ENCODE measurements at regions not wholly inside any gene's neighbourhood (a gene's known extent, or its start where the extent isn't known, plus 50 kb on each side); places are given as distances from the start of the nearest gene placed in this dataset.
"Not testable (repeated sequence)": the region's sequence is repeated elsewhere in the genome, so short reads cannot be mapped to it uniquely, and the experiment has no call there.

DNA sequence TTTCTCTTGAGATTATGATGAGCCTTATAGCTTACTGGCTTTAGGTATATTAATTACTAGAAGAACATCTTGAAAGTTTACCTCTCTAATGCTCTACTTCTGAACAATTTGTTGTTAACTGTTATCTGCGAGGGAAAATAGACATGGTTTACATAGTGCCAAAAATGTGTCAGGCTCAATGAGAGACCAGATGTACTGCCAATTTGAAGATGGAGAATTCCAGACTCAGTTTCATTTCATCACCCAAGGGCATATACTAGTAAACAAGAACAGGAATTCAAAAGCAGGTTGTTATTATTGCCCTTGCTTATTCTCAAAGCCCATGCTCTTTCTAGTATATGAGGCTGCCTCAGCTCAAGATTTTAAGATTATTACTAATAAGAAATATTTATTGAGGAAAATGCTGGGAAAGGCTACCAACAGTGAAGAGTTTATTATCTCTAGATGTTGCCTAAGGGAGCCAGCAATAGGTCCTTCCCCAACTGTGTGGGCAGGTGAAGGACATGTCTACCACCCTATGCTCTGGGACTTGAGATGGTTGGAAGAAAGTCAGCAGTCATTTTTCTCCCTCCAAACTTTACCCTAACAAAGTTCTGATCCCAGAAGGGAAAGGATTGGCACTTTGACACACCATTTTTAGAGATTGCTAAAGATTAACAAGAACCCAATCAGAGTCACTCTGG, 792.7 kb downstream of the METTL4 start:
- no peaks in the 10 kb centered on the region for H3K27me3 ChIP-seq (ENCODE audit: control insufficient read depth, insufficient read depth, low read length)
- DNase-seq: no peak
- H3K4me3 ChIP-seq (ENCODE audit: insufficient read depth, low read depth, low read length): no peak overlapping the region
- H3K36me3 ChIP-seq (replicated peaks; ENCODE audit: control insufficient read depth, insufficient read depth, low read length): no peaks in the 10 kb centered on the region

DNA sequence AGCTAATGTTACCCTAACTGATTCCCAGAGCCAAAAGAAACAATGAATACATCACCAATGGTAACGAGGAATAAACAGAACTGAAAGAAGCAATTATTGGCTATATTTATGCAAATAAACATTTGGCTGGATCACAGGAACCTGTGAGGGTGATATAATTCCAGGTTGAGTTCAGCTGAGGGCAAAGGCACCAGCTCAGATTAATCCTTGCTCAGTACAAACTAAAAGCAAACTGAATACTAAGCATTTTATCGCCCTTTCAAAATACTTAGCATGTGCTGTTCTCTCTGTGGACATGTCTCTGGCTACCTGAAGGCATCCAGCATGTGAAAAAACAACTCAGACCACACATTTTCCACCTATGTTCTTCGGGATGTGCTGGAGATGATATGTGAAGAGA, 791.7 kb downstream of the METTL4 start:
- Histone ChIP-seq H3K36me3 (replicated peaks; ENCODE audit: control insufficient read depth, insufficient read depth, low read length) (no peaks in the 10 kb centered on the region), H3K27me3 (ENCODE audit: control insufficient read depth, insufficient read depth, low read length) (no peaks in the 10 kb centered on the region), H3K4me3 (ENCODE audit: insufficient read depth, low read depth, low read length) (no peak overlapping the region)
- DNase-seq: no peak

DNA sequence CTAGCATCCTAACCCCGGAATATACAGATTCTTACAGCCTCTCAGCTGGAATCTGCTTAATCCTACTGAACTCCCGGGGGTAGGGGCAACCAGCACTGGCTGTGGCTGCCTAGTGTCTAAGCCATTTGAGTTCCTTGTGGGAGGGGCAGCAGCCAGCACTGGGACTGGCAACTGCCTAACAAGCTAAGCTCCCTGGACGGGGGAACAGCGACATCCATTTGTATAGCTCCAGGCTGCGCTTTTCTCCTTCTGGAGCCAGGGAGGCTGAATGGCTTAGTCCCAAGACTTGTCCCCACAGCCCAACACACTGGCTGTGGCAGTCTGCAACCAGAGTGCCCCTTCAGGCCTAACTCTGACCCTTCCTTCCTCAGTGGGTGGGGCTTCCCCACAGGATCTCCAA, 787.2 kb downstream of the METTL4 start:
- H3K4me3 ChIP-seq (ENCODE audit: insufficient read depth, low read depth, low read length): no peak overlapping the region
- H3K27me3 ChIP-seq (ENCODE audit: control insufficient read depth, insufficient read depth, low read length): no peaks in the 10 kb centered on the region
- DNase-seq: no peak
- H3K36me3 ChIP-seq (replicated peaks; ENCODE audit: control insufficient read depth, insufficient read depth, low read length): no peaks in the 10 kb centered on the region

DNA sequence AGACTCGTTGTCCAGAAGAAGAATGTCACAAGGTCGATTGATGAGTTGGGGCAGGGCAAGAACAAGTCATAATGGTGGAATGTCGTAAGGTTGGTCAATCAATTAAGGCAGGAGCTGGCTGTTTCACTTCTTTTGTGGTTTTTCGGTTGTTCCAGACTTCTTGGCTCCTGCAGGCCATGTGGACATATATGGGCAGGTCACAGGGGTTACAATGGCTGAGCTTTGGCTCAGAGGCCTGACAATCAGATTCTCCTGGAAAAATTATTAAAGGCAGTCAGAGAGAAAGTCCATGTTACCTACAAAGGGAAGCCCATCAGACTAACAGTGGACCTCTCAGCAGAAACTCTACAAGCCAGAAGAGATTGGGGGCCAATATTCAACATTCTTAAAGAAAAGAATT, 785.3 kb downstream of the METTL4 start:
- DNase-seq; H3K27me3 ChIP-seq (ENCODE audit: control insufficient read depth, insufficient read depth, low read length); H3K4me3 ChIP-seq (ENCODE audit: insufficient read depth, low read depth, low read length); H3K36me3 ChIP-seq (replicated peaks; ENCODE audit: control insufficient read depth, insufficient read depth, low read length): not testable (repeated sequence)

DNA sequence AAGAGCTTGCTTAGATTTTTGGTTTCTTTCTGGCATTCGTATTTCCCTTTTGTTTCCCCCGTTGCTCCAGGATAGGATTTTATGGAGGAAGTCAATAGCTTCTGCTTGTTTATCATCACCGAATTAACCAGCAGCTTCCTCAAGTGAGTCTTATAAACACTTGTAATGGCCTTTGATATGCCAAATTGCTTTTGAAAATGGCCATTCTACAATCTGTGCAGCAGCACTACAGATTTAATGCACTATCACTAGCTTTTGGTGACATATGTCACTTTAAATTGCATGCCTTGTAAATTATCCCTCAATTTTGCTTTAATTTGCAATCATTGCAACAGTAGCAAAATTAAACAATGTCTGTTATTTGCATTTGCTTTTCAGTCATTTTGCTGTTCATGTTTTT, 774.7 kb downstream of the METTL4 start:
- Histone ChIP-seq H3K27me3 (ENCODE audit: control insufficient read depth, insufficient read depth, low read length) (no peaks in the 10 kb centered on the region), H3K36me3 (replicated peaks; ENCODE audit: control insufficient read depth, insufficient read depth, low read length) (no peaks in the 10 kb centered on the region), H3K4me3 (ENCODE audit: insufficient read depth, low read depth, low read length) (no peak overlapping the region)
- no peak for DNase-seq

DNA sequence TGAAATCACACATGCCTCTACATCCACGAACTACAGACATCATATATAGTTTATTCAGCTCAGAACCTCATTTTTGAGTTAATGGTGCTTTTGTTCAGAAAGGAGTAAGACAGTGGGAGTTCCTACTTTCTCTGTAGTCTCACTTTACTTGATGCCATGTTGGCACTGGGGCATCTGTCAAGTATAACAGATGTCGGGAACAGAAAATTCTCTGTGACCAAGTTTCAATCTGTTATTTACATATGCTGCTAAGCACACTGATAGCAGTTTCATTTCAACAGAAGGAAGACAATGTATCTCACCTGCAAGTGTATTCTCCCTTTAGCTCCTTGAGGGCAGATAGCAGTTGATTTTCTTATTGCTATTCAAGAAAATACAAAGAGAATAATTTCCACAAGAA, 774.1 kb downstream of the METTL4 start:
- no peak for DNase-seq
- no peaks in the 10 kb centered on the region for H3K27me3 ChIP-seq (ENCODE audit: control insufficient read depth, insufficient read depth, low read length)

DNA sequence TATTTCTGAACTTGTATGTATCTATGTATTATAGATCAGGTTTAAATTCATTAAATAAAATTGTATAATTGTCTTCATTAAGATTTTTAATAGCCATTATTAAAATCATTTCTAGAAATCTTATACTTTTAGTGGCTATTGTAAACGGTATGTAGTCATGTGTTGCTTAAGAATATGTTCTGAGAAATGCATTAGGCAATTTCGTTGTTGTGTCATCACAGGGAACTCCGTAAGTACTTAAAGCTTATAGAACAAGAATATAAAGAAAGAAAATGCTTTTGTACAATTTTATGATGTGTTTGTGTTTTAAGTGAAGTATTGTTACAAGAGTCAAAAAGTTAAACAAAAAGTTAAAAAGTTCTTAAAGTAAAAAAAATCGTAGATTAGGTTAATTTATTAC, 765.8 kb downstream of the METTL4 start:
- Histone ChIP-seq H3K4me3 (ENCODE audit: insufficient read depth, low read depth, low read length) (no peak overlapping the region), H3K27me3 (ENCODE audit: control insufficient read depth, insufficient read depth, low read length) (no peaks in the 10 kb centered on the region), H3K36me3 (replicated peaks; ENCODE audit: control insufficient read depth, insufficient read depth, low read length) (no peaks in the 10 kb centered on the region)
- no peak for DNase-seq

More for the DNA sequence above, 774.1 kb downstream of the METTL4 start:
- no peaks in the 10 kb centered on the region for H3K36me3 ChIP-seq (replicated peaks; ENCODE audit: control insufficient read depth, insufficient read depth, low read length)
- H3K4me3 ChIP-seq (ENCODE audit: insufficient read depth, low read depth, low read length): no peak overlapping the region

DNA sequence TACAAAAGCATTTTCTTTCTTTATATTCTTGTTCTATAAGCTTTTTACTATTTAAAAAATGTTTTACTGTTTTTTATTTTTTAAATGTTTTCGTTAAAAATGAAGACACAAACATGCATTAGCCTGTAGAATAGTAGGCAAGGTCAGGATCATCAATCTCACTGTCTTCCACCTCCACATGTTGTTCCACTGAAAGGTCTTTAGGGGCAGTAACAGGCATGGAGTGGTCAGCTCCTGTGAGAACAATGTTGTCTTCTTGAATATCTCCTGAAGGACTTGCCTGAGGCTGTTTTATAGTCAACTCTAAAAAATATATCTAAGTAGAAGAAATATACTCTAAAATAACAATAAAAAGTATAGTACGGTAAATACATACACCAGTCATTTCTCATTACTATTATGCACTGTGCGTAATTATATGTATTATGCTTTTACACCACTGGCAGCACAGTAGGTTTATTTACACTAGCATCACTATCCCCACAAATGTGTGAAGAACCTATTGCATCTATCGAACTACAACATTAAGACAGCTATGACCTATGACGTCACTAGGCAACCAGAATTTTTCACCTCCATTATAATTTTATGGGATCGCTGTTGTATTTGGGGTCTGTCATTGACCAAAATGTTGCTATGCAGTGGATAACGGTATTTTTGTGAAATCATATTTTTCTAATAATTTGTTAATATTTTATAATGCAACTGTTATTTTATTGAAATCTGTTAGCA, 764.3 kb downstream of the METTL4 start:
- no peaks in the 10 kb centered on the region for H3K36me3 ChIP-seq (replicated peaks; ENCODE audit: control insufficient read depth, insufficient read depth, low read length)
- H3K27me3 ChIP-seq (ENCODE audit: control insufficient read depth, insufficient read depth, low read length): no peaks in the 10 kb centered on the region
- DNase-seq: no peak
- H3K4me3 ChIP-seq (ENCODE audit: insufficient read depth, low read depth, low read length): no peak overlapping the region

DNA sequence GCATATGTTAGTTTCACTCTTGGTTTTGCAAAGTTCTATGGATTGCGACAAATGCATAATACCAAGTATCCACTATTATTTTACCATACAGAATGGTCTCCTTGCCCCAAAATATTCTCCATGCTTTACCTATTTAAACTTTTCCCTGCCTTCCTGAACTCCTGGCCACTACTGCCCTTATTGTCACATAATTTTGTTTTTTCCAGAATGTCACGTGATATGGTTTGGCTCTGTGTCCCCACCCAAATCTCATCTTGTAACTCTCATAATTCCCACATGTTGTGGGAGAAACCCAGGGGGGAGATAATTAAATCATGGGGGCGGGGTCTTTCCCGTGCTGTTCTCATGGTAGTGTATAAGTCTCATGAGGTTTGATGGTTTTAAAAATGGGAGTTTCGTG, 760.0 kb downstream of the METTL4 start:
- Histone ChIP-seq H3K4me3 (ENCODE audit: insufficient read depth, low read depth, low read length) (no peak overlapping the region), H3K36me3 (replicated peaks; ENCODE audit: control insufficient read depth, insufficient read depth, low read length) (no peaks in the 10 kb centered on the region), H3K27me3 (ENCODE audit: control insufficient read depth, insufficient read depth, low read length) (no peaks in the 10 kb centered on the region)
- no peak for DNase-seq

DNA sequence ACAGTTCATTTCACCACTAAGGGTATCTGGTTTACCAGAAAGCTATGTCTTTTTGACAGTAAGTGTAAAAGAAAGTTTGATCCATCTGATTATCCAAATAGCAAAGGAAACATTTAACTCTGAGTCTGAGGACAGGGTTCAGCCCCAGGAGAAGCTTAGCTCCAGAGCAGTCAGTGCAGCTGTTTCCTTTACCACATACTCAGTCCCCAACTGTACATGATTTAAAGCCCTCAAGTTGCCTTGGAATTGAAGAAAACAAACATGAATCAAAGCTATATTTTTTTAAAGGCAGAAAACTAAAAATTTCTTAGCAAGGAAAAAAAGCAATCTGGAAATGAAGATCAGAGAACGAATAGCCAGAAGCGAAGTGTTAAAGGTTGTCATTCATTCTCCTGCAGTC, 746.0 kb downstream of the METTL4 start:
- H3K36me3 ChIP-seq (replicated peaks; ENCODE audit: control insufficient read depth, insufficient read depth, low read length): no peaks in the 10 kb centered on the region
- DNase-seq: no peak
- no peak overlapping the region for H3K4me3 ChIP-seq (ENCODE audit: insufficient read depth, low read depth, low read length)
- H3K27me3 ChIP-seq (ENCODE audit: control insufficient read depth, insufficient read depth, low read length): no peaks in the 10 kb centered on the region

DNA sequence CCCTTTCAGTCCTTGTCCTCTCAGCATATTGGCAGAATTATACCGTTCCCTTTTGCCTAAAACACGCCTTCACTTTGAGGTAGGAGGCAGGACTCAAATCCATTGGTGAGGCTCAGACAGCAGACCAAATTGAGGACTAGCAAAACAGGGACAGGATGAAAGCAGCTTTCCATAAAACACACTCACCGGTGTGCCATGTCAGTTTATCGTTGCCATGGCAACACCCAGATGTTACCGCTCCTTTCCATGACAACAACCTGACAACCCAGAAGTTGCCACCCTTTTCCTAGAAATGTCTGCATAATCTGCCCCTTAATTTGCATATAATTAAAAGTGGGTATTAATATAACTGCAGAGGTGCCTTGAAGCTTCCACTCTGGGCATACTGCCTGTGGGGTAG, 730.4 kb downstream of the METTL4 start:
- no peak for DNase-seq
- Histone ChIP-seq H3K27me3 (ENCODE audit: control insufficient read depth, insufficient read depth, low read length) (no peaks in the 10 kb centered on the region), H3K36me3 (replicated peaks; ENCODE audit: control insufficient read depth, insufficient read depth, low read length) (no peaks in the 10 kb centered on the region), H3K4me3 (ENCODE audit: insufficient read depth, low read depth, low read length) (no peak overlapping the region)

DNA sequence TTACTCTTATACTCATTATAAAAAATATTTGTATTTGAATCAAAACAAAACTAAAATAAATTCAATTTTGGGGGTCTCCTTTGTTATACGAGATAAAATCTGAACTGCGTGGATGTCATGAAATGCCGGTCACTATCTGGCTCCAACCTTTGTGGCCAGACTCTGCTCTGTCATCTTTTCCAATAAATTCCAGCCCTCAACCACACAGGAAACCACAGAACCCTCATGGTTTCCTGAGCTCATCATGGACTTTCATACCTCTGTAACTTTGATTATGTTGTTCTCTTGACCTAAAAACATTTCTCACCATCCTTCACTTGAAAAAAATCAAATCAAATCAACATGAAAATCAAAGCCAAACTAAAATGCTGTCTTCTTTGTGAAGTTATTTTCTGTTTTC, 724.7 kb downstream of the METTL4 start:
- Histone ChIP-seq H3K27me3 (ENCODE audit: control insufficient read depth, insufficient read depth, low read length) (no peaks in the 10 kb centered on the region), H3K4me3 (ENCODE audit: insufficient read depth, low read depth, low read length) (no peak overlapping the region), H3K36me3 (replicated peaks; ENCODE audit: control insufficient read depth, insufficient read depth, low read length) (no peaks in the 10 kb centered on the region)
- no peak for DNase-seq

DNA sequence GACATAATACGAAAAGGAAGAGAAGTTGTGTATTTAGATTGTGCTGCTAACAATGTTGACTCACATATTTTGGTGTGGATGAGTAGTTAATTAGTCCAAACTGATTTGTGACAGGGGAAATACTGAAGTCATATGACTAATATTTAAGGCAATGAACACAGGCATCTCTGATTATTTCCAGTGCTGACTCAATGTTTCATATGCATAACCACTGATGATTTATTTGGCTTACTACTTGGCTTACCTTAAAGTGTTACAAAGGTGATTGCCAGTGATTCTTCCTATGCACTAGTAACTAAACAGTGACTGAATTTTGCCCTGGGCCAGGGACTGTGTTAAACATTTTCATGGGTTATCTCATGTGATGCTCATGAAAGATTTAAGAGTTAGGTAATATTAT, 722.6 kb downstream of the METTL4 start:
- no peak for DNase-seq
- no peaks in the 10 kb centered on the region for H3K36me3 ChIP-seq (replicated peaks; ENCODE audit: control insufficient read depth, insufficient read depth, low read length)

DNA sequence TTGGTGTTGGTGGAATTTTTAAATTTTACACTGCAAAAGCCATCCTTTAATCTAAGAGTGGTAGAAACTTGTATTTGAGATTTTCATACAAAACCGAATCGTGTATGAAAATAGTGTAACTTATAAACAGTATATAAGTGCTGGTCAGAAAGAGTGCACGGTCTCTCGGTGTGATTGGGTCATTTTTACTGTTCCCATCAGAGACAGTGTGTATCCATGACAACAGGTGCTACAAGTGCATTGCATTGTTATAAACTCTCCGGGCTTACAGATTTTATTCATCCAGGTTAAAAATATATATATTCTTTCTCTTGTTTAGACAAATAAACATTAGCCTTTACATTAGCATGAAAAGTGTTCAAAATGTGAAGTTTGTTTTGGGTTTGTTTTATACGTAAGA, 721.9 kb downstream of the METTL4 start:
- no peak overlapping the region for H3K4me3 ChIP-seq (ENCODE audit: insufficient read depth, low read depth, low read length)
- no peak for DNase-seq
- H3K36me3 ChIP-seq (replicated peaks; ENCODE audit: control insufficient read depth, insufficient read depth, low read length): no peaks in the 10 kb centered on the region
- no peaks in the 10 kb centered on the region for H3K27me3 ChIP-seq (ENCODE audit: control insufficient read depth, insufficient read depth, low read length)

More for the DNA sequence above, 722.6 kb downstream of the METTL4 start:
- H3K4me3 ChIP-seq (ENCODE audit: insufficient read depth, low read depth, low read length): no peak overlapping the region
- no peaks in the 10 kb centered on the region for H3K27me3 ChIP-seq (ENCODE audit: control insufficient read depth, insufficient read depth, low read length)

DNA sequence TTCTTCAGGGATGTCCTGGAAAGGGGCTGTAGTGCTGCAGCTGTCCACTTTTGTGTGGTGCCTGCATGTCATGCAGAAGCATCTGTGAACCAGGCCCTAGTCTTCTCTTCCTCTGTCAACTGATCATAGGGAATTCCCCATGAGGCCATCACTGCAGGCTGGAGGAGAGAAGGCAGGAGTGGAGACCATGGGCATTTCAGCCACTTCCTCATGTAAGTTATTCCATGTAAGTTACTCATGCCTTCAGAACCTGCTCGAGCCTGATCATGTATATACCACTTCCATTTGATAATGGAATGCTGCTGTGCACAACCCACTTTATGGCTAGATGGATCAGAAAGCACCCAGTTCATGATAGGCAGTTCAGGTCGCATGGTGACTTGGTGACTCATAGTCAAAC, 714.0 kb downstream of the METTL4 start:
- H3K36me3 ChIP-seq (replicated peaks; ENCODE audit: control insufficient read depth, insufficient read depth, low read length); H3K4me3 ChIP-seq (ENCODE audit: insufficient read depth, low read depth, low read length); H3K27me3 ChIP-seq (ENCODE audit: control insufficient read depth, insufficient read depth, low read length); DNase-seq: not testable (repeated sequence)

Measured in H7 (cell line).